DMS53 (cell line): ENCODE measurements at regions not wholly inside any gene's neighbourhood (a gene's known extent, or its start where the extent isn't known, plus 50 kb on each side); places are given as distances from the start of the nearest gene placed in this dataset.
"Not testable (repeated sequence)": the region's sequence is repeated elsewhere in the genome, so short reads cannot be mapped to it uniquely, and the experiment has no call there.

ENCODE experiments used
- DNase-seq: peaks from one replicate; lab custom pipeline; 2025; lab: John Stamatoyannopoulos, UW

DNA sequence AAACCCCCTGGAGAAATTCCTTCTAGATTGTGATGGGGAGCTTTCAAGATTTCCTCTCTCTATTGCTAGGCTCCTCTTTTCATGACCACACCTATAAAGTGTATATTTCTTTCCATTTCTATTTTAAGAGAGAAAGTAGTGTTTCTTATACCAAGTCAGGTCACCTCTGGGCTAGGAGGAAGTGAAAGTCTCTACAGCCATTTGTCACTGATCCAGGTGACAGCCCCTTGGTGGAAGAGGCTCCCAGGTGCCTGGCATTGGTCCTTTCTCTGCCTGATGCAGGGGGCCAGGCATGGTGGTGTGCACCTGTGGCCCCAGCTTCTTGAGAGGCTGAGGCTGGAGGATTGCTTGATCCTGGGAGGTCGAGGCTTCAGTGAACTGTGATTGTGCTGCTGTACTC is 64.7 kb downstream of the DHCR7 start:
- no peak for DNase-seq

DNA sequence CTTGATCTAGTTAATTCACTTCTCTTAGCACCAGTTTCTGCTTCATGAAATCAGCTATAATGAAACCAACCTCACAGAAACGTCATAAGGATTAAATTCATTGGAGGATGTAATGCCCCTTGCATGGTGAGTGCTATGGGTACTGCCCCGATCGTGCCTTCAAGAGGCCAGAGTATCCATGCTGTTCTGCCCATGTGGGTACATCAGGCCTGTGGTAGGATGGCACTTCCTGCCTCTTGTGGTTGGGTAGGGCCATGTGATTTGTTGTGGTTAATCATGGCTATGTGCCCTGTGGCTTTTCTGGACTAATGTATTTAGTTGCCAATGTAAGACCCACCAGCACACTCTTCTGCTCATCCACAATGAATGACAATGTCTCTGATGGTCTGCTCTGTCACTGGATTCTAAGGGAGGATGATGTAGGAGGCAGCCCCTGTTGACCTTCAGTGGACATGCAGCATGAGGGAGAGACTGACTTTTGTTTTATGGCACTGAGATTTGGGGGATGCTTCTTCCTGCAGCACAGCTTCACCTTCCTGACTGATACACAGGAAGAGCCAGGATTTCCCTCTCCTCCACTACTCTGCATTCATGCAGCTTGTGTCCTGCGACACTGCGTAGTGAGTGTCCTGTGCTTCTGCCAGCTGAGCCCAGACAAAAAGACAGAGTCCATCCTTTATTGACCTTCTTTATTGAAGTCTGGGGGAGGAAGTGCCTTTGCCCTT is 66.2 kb downstream of the DHCR7 start:
- no peak for DNase-seq

DNA sequence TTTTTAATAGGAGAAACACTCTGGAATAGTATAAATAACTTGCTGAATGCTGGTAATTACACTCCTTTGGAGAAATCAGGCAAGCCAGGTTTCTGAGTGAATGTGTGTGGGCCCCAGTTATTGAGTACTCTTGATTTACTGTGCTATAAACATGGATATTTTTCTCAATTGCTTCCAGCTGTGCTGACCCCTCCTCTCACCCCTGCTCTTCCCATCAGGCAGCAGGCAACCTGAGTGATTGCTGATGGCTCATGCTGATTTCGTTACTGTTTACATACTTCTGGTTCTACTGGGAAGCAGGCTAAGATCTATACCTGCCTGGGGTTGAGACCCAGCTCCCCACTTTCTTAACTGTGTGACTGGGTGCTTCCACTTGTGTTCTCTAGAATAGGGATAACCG is 68.5 kb downstream of the DHCR7 start:
- DNase-seq = no peak

DNA sequence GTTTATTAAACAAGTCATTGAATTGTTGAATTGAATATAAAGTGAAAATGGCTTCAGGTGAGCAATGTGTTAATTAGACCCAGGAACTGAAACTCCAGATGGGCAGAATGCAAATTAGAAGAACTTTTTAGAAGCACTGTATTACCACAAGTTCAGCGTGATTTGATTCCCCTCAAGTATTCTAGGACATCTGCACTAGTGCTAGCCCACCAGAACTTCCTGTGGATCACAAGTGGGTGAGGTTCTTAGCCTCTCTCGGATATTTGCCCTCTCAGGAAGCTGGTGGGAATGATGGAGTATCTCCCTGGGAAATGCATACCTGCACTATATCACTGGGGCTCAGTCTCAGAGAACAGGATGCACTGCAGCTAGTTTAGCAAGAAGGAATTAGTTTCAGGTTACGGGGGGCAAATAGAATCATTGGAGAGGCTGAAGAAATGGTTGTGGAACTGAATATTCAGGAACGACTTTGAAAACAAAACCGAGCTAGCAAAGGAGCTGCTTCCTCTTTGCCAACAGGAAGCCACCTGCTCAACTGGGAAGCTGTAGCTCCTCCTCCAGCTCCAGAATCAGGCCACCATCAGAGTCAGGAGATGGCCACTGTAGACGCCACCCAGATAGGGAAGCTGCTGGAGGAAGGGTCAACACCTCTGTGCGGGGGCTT is 74.3 kb downstream of the DHCR7 start:
- no peak for DNase-seq

DNA sequence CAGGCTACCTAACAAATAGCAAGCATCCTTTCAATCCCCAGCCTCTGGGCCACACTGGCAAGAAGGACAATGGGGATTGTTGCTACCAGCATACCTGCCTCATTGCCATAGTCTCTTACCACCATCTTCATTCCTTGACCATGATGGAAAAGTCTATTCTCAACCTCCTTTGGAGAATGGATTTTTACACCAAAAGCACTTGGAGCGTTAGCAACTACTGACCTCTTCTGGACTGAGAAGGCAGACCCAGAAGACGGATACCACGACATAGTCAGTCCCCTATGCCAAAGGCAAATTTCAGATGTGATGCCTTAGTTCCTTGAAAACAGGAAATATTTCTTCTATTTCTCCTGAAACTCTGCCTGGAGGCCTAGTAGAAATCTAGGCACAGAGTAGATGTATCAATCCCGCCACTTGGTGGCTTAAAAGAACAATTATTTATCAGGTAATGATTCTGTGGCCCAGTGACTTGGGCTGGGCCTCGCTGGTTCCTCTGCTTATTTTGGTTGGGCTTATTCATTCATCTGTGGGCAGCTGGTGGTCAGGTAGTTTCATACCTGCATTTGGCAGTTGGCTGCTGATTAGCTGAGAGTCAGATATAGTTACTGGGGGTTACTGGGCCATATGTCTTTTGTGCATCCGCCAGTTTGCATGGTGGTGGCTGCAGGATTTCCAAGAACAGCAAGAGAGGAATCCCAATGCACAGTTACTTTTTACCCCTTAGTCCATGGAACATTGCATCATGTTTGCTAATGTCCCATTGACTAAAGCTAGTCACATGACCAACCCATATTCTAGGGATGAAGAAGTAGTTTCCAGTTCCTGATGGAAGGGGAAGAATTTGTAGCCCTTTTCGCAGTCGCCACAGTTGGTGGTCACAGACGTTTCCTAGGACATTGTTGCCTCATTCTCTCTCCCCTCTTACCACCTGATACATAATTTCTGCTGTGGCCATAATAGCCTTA is 75.2 kb downstream of the DHCR7 start:
- DNase-seq = peak; percentile 68

DNA sequence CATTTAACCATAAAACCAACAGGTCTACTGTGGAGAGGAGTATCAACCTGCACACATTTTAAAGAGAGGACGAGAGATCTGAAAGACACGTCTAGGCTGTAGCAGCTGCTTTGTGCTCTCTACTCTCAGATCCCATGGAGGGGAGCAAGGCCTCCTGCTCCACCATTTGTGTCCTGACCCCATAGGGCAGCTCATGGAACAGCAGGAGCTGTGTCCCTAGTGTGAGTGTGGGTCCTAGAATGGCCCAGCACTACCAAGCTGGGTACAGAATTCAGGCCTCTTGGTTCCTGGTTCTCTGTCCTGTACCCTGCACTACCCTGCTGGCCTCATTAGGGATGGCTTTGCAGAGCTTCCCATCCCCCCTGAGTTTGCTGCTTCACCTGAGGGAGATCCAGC is 76.5 kb downstream of the DHCR7 start:
- no peak for DNase-seq

DNA sequence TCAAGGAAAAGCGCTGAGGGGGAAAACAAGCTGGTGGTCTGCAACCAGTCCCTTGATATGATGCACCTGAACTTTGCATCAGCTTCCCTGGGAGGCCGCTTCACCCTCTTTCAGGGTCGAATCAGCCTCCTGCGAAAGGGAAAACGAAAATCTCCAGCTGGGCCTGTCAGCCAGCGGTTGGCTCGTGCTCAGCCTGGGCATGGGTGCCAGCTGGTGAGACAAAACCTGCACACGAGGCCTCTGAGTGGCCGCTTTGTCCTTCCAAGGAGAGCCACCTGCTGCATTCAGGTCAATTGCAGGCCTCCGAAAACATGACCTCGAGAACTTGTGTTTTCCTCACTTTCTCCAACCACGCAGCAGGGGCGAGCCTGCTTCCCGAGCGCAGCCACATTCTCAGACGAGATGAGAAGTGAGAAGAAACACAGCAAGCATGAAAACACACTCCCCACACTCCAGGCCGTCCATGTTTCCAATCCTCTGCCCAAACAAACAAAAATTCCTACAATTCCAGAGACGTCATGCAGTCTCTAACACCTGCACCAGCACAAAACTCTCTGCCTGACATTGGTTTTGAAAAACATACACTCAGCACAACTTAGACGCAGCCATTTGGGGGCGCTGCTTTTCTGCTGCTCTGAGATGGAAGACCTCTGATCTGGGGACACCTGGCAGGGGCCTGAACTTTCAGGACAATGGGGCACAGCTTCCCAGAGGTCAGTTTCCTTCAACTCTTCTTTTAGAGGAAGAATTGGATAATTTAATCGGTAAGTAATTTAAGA is 77.1 kb downstream of the DHCR7 start:
- DNase-seq = peak; percentile 30

DNA sequence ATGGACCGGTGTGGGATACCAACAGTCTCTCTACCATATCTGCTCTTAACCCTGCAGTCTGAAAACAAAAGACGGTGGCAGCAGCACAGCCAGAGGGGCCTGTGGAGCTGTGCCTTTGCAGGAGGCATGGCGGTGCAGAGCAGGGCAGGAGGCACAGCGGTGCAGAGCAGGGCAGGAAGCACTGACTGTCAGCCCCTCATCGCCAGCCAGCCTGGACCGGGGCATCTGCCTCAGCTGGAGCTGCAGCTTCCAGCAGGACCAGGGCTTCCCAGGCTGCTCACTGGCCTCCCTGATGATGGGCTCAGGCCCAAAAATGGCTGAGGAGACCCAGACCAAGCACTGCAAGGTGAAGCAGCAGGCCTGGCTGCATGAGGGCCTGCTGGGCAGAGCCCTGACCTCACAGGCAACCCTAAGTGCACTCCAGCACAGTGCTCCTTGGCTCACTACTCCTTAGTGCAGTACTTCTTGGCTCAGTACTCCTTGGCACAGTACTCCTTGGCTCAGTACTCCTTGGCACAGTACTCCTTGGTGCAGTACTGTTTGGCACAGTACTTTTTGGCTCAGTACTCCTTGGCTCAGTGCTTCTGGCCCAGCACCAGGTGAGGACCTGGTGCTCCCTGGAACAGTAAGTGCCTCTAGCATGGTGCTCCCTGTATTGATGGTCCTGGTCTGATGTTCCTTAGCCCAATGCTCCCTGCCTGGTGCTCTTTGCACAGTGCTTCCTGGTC is 78.0 kb downstream of the DHCR7 start:
- no peak for DNase-seq

DNA sequence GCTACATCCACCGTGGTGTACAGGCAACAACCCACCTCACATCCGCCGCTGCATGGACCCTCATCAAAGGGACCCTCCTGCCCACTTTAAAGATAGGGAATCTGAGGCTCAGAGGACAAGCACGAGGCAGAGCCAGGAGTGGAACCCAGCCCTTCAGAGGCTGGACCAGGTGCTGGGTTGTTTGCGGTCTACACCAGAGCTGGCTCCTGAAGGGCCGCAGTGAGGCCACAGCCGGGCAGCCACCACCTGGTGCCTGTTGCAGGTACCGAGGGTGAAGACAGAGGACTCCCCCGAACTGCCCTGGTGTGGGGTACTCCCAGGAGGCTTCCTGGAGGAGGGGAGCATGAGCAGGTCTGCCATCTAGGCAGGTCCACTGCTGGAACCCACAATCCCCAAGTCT is 78.8 kb downstream of the DHCR7 start:
- no peak for DNase-seq

DNA sequence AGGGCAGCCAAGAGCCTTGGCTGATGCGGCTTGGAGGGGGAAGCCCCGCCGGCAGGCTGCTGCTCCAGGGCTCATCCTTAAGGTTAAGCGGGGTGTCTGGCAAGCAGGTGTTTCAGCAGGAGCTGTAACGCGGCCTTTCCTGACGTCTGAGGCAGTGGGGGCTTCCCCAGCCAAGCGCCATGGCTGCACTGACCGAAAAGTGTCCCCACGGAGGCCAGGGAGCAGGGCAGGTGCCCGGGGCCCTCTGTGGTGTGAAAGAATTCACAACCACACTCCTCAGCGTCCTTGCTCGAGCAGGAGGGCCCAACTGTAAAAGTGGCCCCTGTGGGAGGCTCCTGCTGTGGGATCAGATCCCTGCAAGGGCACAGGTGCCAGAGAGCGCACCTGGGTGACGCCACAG is 79.2 kb downstream of the DHCR7 start:
- no peak for DNase-seq

DNA sequence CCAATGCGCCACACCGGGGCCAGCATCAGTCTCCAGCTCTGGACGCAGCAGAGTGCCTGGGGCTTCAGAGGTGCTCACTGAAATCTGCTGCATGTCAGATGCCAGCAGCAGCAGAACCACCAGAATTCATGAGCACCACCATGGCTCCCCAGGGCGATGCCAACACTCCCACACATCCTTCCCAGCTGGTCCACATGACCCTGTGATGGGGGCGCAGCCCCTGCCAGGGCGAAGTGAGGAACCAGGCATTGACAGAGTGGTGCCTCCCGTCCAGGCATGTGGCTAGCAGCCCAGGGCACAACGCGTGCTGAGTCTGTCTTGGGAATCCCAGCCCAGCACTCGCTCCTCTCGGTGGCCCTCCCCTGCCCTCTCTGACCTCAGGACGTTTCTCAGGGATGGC is 80.4 kb downstream of the DHCR7 start:
- DNase-seq = no peak

DNA sequence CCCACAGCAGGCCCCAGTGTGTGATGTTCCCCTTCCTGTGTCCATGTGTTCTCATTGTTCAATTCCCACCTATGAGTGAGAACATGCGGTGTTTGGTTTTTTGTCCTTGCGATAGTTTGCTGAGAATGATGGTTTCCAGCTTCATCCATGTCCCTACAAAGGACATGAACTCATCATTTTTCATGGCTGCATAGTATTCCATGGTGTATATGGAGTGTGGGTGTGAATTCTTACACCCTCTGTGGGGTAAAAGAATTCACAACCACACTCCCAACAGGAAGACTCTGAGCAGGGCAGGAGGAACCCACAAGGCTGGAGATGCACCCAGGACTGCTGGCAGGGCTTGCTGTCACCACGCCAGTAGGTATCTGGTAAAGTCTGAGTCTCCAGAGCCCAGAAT is 80.9 kb downstream of the DHCR7 start:
- not testable (repeated sequence) for DNase-seq

DNA sequence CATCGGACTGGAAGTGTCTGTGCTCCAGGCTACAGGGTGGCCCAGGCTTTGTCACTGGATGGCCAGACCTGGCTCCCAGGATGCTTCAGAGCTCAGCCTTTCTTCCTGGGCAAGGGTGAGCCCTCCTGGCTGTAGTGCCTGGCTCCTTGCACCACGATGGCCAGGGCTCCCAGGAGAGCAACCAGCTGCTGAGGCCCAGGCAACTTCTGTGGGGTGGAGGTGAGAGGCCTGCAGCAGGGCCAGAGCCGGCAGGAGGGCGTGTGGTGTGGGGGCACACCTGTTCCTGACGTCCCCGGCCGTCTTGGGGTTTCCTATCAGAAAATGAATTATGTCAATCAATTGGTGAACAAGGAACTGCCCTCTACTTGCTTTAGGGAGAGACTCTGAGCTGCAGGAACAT is 82.1 kb downstream of the DHCR7 start:
- DNase-seq = no peak

DNA sequence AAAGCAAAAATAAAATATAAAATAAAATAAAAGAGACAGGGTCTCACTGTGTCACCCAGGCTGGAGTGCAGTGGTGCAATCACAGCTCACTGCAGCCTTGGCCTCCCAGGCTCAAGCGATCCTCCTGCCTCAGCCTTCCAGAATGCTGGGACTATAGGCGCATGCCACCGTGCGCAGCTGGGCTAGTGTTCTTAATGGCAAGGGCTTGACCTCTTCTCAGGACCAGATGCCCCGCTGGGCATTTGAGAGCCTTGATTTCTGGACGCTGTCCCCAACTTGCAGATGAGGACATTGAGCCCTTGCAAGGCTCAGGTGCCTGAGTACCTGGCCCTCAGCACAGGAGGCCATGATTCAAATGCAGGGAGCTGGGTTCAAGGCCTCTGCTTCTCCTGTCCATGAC is 82.6 kb downstream of the DHCR7 start:
- DNase-seq = no peak

DNA sequence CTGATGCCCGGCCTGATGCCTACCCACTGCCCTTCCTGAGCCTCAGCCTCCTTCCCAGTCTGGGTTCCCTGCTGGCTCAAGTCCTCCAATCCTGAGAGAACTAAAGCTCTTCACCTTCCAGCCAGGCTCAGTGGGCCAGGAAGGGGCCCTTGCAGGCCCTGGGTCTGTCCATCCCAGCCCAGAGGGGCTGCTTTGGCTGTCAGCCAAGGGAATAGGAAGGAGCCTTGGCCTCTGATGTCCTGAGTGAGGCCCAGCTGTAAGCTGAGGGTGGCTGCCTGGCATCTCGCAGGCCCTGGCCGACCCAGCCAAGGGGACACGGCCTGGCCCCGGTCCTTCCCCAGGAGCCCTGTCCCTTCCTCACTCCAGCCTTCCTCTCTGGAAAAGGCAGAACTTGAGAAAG is 83.4 kb downstream of the DHCR7 start:
- no peak for DNase-seq

DNA sequence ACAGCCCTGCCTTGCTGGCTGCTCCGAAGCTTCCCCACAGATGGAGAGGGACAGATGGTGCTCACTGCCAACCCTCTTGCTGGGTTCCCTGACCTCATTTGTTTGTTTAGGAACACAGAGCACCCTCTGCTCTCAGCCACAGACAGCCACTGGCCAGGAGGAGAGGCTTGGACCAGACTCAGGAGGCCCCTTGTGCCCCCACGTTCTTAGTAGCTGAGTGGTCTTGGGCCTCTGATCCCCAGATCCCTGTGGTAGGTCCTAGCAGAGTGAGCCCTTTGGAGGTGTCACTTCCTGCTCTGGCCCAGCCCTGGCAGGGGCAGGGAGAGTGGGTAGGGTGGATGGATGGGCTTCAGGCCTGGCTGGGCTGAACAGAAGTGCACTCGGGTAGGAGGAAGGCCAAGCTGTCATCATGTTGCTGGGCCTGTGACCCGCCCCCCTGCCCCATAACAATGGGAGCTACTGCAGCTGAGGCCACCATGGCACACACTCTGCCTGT is 84.0 kb downstream of the DHCR7 start:
- DNase-seq = peak; percentile 93

DNA sequence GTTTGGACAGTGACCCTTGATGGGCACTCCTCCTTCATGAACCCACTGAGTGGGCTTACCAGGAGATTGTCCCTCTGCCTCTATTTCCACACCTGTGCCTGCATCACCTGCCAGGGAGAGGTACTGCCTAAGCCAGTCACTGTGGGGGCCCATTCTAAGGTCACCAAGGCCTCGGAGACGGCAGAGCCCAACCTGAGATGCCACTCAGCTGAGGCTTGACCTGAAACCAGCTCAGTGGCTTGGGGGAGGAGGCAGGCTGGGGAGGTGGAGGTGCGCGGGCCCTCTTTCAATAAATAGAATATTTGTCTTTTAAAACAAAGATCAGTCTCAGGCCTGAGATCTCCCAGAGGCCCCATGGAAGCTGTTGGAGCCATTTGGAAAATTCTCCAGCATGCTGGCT is 84.5 kb downstream of the DHCR7 start:
- no peak for DNase-seq

DNA sequence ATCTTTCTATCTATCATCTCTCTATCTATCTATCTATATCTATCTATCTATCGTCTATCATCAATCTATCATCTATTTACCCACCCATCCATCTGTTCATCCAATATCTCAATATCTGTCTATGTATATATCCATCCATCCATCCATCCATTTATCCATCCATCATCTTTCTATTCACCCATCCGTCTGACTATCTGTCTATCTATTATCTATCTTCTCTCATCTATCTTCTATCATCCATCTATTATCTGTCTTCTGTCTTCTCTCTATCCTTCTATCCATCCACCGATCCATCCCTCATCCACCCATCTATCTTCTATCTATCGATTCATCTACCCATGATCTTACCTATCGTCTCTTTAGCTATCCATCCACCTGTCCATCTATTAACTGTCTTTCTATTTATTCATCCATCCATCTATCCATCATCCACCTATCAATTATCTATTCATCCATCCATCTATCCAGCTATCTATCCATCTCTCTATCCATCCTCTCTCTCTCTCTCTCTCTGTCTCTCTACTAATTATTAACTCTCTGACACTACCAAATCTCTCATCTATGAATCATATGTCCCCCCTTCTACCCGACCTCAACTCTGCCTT is 89.1 kb downstream of the DHCR7 start:
- no peak for DNase-seq

DNA sequence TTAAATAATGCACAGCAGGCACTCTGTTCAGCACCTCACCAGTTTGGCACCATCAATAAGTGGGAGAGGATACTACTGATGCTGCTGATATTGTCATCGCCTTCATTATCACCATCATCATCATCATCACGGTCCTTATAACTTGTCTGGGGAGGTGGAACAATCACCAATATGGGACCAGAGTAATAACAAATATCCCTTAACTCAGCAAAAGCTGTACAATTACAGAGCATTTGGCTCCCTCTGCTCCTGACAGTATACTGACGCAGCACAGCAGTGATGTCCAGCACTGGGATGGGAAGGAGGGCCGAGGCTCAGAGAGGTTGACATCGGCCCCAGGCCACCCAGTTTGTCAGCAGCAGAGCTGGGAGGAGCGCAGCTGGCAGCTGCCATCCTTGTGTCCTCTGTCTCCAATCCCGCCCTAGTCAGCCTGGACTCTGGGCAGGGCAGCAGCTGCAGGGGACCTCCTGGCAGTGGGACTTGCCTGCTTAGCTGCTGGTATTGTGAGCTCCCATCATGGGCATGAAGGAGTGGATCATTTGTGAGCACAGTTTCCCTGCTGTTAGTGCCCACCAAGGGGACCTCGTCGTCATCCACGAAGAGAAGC is 90.0 kb downstream of the DHCR7 start:
- no peak for DNase-seq

DNA sequence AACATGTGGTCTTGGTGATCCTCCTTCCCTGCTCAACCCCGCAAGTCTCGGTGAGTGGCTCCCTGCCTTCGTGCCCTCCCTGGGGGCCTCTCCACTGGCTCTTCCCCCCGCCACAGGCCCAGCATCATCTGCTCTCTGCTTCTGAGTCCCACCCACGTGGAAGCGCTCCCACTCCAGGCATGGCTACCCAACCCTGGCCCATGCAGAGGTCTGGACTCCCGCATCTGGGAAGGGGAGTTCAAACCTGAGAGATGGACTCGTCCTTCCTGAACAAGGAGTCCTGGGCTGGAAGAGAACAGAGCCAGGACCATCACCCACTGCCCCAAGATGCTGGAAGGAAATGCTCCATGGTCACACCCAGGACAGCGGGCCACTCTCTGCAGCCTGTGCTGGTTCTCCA is 90.8 kb downstream of the DHCR7 start:
- DNase-seq = no peak
